Femur (tissue), 1 donor: ENCODE measurements at regions not wholly inside any gene's neighbourhood (a gene's known extent, or its start where the extent isn't known, plus 50 kb on each side); places are given as distances from the start of the nearest gene placed in this dataset.
"Not testable (repeated sequence)": the region's sequence is repeated elsewhere in the genome, so short reads cannot be mapped to it uniquely, and the experiment has no call there.

ENCODE experiments used
- DNase-seq: peaks from one replicate; pipeline ENCODE4 v3.0.0-alpha.2; 2017

DNA sequence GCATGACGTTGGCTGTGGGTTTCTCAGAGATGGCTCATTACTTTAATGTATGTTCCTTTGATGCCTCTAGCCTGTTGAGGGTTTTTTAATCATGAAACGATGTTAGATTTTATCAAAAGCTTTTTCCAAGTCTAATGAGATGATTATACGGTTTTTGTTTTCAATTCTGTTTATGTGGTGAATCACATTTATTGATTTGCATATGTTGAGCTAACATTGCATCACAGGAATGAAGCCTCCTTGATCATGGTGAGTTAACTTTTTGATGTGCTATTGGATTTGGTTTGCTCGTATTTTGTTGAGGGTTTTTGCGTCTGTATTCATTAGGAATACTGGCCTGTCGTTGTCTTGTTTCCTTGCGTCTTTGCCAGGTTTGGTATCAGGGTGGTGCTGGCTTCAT is 52.3 kb upstream of the PTPN12 start:
- DNase-seq: no peak

DNA sequence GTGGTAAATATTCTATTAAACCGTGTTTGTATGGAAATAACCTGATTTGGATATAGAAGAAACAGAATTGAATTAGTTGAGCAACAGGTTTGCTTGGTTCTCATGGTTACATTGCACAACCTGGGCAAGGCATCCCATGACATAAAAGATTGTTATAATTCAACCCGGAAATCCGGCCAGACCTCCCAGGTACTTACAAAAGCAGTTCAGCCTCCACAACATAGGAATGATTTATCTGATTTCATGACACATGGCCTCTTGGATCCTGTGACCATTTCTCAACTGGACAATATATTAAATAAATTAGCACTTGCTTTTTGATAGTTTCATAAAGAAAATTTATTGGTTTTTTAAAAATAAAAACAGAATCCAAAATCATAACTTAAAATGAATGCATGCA is 55.1 kb upstream of the PTPN12 start:
- DNase-seq: no peak

DNA sequence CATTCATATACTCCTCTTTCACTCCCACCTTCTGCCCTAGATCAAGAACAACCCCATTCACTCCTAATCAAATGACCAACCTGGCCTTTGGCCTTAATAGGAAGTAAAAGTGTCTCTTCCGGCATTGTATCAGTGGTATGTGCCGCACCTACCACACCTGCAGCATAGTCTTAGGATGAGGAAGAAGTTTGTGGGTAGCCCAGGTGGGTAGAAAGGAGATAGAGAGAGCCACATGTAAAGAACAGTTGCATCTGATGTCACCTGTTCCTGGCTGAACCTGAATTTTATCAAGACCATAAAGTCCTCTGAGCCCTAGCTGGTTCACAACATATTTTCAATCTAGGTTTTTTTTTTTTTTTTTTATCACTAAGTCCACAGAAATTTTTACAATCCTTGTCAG is 55.5 kb upstream of the PTPN12 start:
- DNase-seq: no peak

DNA sequence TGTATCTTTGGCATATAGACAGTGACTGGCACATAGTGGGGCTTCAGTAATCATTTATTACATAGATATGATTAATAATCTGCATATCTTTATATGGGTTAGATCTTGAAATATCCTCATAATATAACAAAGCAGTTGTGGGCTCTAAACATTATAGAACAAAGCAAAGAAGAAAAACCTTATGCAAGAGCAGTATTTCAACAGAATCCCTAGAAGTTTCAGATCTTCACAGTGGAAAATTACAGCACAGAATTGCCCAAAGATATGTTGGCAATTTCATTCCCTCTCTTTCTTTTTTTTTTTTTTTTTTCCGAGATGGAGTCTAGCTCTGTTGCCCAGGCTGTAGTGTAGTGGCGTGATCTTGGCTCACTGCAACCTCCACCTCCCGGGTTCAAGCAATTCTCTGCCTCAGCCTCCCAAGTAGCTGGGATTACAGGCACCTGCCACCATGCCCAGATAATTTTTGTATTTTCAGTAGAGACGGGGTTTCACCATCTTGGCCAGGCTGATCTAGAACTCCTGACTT is 56.9 kb upstream of the PTPN12 start:
- not testable (repeated sequence) for DNase-seq

DNA sequence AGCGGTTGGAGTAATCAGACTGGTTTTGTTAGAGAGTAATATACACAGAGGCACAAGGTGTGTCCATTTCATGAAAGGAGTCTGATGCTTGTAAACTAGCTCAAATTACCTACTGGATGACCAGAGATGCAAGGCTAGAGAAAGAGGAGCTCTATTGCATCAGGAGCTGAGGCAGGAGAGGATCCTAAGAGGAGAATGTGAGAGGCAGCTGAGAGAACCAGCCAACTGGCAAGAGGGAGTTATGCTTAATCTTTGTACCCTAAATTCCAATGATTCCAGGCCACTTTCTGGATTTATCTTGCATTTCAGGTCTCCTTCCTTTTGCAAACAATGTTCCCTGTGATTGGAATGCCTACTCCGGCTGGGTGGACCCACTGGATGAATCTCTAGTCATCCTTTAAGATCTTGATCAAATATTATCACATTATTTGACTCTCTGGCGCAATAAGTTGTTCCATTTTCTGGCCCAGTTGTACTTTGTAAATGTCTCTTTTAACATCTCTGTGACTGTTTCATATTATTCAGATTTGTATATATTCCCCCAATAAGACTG is 57.5 kb upstream of the PTPN12 start:
- DNase-seq: no peak

DNA sequence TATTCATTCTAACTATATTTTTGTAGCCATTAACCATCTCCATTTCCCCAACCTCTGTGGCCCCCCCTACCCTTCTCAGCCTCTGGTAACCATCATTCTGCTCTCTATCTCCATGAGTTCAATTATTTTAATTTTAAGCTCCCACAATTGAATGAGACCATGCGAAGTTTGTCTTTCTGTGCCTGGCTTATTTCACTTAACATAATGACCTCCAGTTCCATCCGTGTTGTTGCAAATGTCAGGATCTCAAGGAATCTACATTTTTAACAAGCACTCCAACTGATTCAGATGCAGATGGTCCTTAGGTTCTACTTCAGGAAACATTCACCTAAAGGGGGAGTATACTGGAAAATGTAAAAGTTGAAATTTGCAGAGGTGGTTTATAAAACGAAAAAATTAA is 60.2 kb upstream of the PTPN12 start:
- DNase-seq: no peak

DNA sequence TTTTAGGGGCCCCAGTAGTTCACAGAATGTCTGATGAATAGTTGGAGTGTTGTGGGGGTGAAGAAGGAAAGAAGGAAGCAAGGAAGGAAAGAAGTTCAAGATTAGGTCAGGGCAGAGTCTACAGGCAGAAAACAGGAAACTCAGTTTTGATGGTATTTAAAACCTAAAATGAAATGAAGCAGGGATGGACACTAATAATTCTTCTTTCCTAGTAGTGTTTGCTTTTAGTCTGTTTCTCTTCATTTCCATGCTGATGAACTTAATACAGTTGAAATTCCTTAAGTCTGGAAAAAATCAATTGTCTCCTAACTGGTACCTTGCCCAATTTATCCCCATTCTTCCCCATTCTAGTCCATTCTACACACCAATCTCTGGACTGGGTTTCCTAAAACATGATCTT is 59.0 kb upstream of the GSAP start:
- no peak for DNase-seq

DNA sequence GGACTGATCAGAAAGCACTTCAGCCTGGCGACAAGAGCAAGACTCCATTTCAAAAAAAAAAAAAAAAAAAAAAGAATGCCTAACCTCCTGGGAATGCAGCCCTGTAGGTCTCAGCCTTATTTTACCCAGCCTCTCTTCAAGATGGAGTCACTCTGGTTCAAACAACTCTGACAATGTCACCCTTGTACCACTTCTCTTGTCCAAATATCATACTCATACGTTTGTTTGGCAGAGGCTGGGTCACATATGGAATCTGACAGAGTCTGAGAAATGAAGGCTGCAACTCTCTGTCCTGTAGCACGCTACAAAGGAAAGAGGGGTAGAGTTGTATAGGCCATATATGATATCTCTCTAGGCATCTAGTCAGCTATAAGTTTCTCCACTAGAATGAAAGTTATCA is 58.6 kb upstream of the GSAP start:
- no peak for DNase-seq

DNA sequence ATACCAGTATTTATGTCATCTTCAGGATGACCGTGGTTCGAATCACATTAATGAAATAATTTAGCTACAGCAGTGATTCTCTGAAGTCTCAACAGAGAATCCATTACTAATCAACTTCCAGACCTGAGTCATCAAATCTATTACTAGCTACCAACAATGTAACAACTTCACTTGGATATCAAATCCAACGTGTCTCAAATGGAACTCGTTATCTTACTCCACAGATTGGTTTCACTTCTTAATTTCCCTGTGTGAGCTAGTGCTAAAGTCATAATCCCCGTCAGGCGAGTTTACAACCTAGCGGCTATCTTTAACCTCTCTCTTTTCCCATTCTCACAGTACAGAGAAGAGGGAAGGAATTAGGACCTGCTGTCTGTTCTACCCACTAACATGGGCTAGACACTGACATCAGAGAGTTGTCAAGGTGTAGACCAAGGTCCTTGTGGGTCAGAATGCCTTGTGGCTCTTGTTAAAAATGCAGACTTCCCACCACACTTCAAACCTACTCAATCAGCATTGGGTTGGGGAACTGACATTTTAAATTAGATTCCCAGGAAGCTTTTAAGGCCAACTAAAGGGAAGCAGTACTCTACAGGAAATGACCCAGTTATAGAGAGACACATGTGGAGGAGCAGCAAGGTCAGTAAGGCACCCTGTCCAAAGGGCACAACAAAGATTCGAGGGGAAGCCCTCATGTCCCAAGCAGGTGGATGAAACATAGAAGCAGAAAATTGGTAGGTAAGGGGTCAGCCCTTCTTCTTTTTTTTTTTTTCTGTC is 57.3 kb upstream of the GSAP start:
- DNase-seq: no peak

DNA sequence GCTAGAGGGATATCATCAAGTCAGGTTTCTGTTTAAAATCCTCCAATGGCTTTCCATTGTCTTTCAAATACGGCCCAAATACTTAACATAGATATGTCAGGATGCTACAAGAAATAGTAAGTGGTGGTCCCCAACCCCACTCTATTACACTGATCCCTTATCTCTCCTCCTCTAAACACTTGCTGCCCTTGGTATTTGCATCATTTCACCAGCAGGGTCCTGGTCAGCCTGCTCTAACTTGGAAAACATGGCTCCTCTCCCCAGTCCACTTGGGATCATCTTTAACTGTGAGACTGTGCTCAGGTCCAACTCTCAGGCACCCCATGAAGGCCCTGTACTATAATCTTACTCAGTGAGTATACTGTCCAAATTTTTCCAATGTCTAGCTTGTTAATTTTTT is 53.8 kb upstream of the GSAP start:
- no peak for DNase-seq

DNA sequence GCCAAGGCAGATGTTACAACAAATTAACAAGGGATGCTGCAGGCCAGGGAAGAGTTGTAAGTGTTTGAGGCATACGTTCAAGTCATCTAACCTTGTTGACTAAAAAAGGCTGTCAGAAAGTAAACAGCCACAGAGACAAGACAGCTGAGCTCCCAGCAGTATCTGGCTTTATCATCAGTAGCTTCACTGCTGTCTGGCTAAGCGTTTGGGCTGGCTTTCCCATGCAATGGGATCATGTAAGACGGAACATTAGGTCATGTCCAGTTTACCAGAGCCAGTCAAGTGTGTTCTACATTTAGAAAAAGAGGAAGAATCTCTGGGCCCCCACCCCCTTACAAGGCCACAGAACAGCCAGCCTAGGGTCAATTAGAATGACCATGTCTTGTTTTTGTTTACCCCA is 51.3 kb upstream of the GSAP start:
- peak; percentile 55 for DNase-seq

DNA sequence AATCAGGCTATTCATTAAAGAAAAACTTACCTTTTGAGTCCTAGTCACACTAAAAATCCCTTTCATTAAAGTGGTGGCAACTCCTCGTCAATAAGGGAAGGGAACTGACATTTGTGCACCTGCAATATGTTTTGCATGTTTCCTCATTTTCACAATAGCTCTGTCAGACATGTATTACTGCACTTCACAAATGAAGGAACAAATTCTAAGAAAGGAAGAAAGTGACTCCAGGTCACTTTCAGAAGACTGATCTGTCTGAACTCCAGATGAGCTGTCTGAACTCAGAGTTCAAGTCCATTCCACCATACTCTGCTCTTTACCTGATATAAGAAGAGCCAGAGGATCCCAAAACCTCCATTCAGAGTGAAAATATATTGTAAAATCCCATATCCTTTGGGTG is 50.3 kb upstream of the GSAP start:
- DNase-seq: no peak
